ENCODE measurements at regions not wholly inside any gene's neighbourhood (a gene's known extent, or its start where the extent isn't known, plus 50 kb on each side); places are given as distances from the start of the nearest gene placed in this dataset.

DNA sequence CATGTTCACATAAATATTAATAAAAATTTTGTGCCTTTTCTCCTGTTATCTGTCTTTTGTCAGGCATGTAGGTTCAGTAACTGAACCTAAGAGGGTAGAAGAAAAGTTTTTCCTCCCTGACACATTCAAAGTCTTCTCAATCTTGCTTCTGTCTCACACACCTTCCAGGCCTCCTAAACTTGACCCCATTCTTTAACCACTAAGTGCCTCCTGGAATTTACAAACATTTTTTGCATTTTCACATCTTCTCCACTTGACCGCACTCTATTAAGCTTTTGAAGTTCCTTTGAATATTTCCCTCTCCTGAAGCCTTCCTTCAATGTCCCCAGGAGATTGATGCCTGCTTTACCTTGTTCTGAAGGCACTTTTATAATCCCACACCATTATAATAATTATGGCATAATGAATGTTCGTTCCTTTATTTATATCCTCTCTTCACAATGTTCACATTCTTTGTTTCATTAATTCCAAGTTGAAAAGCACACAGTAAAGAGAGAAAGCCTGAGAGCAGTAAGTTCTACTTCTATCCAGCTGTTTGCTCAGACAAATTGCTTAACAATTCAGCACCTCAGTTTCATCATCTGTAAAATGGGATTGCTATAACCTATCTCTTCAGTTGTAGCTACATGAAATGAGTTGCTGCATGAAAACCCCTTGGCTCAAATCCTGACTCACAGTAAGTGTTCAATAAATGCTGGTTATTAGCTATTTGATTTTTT is 184.8 kb upstream of the KLHL29 start:
- DNase-seq (ENCODE audit: low read depth): no peak

DNA sequence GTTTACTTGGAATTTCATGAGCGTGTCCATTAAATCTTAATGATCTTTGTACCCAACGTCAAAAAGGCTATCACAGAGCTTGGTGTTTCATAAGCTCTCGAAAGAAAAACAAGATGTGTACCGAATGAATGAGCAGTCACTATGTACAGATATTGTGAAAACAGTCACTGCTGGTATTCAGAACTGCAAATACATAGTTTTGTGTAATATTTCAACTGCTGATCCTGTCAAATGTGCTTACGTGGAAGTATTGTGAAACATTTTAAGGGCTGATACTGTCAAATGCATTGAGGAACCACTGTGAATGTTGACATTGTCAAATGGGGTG is 184.2 kb upstream of the KLHL29 start:
- no peak for DNase-seq (ENCODE audit: low read depth)

DNA sequence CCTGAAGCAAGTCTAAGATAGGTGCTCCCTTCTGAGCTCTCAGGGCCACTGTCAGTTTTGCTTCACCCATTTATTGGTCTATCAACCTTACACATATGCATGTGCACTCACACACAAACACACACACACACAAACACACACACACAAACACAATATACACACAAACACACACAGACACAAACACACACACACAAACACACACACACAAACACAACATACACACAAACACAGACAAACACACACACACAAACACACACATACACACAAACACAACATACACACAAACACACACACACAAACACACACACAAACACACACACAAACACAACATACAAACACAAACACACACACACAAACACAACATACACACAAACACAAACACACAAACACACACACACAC is 181.6 kb upstream of the KLHL29 start:
- DNase-seq (ENCODE audit: low read depth): no peak

DNA sequence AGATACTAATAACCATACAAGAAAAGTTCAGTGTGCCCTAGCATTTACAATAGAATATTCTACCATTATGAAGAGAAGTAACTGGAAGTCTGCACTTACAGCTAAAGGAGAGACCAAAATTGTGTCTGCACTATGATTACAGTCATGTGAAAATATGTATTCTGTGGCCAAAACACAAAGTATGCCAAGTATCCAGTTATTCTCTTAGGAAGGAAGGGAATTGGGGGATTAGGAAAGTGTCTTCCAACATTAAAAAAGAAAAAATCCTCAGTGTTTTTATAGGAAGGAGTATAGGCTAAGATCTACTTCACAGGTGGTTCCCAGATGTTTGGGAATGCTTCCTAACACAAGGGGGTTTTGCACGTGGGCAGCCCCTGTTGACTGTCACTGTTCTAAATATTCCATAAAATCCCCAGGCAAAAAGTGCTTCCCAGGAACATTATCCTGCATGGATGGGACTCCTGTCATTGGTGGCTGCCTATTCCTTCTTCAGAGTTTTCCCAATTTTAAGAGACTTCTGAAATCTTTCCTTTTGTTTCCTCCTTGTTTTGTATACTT is 180.2 kb upstream of the KLHL29 start:
- DNase-seq (ENCODE audit: low read depth): no peak

DNA sequence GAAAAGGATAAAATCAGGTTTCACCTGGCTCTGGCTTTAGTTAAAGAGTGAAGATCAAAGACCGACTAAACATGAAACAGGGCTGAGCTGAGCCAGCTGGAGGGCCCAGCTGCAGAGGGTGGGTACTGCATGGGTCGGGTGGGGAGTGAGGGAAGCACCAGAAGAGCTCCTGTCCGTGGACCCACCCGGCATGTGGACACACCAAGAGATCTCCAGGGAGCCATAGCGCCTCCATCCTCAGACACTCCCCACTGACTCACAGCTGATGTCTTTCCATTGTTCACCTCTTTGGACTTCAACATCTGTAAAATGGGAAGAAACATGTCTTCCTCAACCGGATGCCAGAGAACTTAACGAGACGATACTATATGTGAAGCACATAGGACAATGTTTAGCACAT is 178.3 kb upstream of the KLHL29 start:
- no peak for DNase-seq (ENCODE audit: low read depth)

DNA sequence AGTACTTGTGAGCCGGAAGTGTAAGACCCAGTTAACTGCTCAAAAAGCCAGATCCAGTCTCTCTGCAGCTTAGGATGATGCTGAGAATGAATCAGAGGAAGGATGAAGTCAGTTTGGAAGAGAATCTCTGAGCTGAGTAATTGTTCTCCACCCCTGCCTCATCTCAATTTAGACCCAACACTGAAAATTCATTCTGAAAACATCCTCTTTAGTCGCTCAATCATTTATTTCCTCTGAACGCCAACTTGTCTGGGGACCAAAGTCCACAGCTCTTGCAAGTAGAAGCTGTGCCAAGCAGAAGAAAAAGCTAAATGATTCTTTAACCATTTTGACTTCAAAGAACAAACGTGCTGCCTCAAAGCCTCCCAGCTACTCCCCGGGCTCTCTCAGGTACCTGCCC is 177.1 kb upstream of the KLHL29 start:
- no peak for DNase-seq (ENCODE audit: low read depth)

DNA sequence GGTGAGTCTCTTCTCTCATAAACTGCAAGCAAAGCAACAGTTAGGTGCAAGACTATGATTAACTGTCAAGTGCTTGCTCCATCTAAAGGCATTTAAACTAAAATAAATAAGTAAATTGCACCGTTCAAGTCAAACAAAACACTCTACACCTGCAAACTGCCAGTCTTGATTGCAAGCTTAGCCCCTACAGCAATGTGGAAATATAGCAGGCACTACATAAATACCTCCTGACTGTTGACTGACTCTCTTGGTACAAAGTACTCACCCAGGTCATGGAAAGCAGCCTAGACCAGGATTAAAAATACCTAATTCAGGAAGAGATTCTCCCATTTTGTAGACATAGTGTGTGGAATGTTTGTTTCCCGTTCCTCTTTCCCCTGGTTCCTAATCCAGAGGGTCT is 176.6 kb upstream of the KLHL29 start:
- DNase-seq (ENCODE audit: low read depth): no peak

DNA sequence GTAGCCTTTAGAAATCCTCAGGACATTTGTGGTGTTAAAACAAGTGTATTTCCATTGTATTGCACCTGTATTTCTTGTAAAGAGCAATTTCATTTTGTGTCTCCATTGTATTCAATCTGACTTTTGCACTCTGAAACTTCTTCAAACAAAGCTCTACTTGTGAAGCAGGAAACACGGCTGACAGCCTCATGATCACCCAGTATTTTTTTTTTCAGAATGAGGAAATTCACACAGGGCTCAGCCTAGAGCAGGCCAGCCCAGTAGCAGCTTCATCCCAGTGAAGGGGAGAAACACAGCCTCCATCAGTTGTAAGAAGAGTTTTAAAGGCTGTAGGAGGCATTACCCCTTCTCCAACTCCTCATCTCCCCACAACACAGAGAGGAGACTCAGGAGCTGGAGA is 175.9 kb upstream of the KLHL29 start:
- DNase-seq (ENCODE audit: low read depth): no peak

DNA sequence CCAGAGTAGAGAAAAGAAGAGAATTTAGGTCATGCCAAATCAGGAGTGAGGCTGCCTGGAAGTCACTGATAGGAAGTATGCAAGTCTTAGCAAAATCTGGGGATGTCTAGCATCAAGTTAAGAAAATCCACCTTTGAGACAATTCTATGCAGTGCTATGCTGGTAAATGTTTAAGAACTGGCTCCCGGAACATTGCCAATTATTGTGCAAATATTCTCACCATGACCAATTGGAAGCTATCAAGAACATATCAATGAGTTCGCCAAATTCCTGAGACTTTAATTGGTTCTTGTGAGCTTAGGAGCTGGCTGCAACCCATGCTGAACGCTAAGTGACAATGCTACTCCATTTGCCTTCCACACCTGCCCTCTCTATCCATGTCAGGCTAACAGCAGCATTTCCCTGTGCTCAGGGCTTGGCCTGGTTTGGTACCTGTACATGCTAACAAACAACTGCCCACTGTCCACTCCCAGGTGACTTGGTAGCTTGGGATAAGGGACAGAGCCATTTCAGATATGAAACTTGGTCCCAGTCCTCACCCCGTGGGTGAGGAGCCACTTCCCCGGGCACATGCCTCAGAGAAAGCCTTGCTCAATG is 172.9 kb upstream of the KLHL29 start:
- DNase-seq (ENCODE audit: low read depth): no peak

DNA sequence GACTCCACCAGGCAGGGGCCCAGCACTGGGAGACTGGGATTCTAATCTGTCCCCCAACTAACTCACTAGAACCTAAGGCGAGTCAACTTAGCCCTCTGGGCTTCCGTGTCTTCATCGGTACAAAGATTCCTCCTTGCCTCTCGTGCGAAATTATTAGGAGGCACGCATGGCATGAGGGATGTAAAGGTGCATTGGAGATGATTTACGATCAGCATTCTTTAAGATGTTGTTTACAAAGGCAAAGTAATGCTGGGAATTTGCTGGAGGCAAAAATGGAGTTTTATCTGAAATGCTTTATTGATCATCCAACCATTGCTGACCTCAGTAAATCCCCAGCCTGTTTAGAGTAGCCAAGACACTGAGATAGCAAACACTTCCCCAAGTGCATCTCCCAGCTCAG is 171.8 kb upstream of the KLHL29 start:
- no peak for DNase-seq (ENCODE audit: low read depth)

DNA sequence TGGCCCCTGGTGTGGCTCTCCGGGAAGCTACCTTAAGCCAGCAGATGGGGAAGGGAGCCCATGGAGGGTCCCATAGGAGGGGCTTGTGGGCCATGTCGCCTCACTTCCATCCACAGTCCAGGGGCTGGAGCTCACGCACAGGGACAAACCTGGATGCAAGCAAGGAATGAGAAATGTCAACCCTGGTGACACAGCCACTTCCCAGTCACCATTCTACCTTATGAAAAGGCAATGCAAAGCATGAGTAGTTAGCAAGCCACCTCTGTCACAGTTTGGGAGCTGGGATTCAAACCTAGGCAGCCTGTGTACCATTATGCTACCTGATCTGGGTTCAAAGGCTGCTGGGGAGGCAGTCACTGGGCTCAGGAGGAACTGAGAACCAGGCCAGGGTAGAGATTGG is 170.0 kb upstream of the KLHL29 start:
- no peak for DNase-seq (ENCODE audit: low read depth)

DNA sequence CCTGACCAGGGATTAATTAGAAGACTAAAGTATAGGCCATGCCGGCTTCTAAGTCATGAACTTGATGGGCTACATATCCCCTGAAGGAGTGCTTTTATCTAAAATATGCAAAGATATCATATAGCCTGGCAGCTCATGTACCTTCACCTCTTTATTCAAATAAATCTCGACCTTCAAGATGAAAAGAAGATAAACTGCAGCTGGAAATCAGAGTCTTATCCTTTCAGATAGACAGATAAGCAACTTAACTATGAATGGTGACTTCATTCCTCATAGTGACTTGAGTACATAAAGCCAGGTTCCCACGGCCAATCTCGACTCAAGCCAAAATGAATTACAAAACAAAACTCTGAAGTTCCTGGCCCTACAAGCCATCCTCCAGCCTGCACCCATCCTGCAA is 165.3 kb upstream of the KLHL29 start:
- no peak for DNase-seq (ENCODE audit: low read depth)

DNA sequence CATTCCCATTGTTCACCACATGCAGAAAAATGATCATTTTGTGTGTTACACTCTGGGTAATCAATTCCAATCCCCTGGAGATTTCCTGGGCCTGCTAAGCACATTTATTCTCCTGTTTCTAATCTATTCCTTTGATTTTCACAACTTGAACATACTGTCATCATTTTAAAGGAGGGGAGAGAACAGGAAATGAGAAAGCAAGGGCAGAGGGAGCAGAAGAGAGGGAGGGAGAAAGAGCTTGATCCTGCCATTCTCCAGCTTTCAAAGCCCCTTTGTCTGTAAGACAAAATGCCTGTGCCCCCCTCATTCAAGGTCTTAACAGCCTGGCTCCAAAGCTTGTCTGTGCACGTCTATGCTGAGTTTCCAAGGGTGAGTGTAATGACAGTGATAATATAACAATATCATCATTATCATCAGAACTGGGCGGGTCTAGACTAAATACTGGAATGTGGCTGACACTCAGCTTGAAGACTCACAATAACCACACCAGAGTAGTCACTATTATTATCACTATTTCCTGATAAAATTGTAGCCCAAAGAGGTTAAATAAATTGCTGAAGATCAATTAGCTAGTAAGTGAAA is 164.4 kb upstream of the KLHL29 start:
- DNase-seq (ENCODE audit: low read depth): no peak

DNA sequence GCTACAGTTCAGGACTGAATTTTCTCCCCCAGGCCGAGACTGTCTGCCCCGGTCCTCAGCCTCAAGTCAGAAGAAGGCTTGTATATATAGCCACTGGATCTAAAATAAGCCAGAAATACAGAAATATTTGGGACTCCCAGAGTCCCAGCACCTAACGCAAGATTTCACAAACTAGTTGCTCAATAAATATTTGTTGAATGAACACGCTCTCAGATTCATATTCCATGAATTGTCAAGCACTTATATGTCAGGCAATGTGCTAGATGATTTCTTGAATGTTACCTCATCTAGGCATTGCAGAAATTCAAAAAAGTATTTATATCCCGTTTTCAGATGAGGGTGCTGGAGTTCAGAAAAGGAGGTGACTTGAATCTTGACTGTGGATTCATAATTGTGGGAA is 163.7 kb upstream of the KLHL29 start:
- no peak for DNase-seq (ENCODE audit: low read depth)

DNA sequence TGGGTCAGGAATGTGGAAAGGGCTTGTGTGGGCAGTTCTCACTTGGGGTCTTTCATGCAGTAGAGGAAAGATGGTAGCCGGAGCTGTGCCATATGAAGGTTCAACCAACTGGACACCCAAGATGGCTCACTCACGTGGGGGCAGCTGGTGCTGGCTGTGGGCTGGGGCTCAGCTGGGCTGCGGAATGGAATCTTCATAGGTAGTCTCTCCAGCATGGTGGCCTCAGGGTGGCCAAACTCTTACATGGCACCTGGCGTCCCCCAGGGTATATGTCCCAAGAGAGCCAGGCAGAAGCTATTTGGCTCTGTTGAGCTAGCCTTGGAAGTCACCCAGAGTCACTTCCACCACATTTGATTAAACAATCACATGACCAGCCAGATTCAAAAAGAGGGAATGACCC is 163.1 kb upstream of the KLHL29 start:
- no peak for DNase-seq (ENCODE audit: low read depth)

DNA sequence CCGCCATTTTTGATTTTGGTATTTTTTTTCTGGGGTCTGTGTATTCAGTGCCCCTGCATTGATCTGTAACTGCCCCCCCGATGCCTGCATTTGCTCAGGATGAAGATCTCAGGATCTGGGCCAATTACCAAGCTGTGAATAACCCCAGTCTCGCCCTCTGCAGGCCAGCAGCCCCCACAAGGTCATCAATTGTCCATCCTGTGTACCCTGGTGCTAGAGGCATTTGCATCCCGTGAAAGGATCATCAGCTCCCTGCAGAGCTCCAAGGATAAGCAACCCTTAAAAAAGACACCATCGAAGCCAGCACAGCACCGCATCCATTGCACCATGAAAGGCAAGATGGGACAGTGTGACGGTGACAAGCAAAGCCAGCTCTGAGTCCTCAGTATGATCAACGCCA is 154.1 kb upstream of the KLHL29 start:
- DNase-seq (ENCODE audit: low read depth): no peak

DNA sequence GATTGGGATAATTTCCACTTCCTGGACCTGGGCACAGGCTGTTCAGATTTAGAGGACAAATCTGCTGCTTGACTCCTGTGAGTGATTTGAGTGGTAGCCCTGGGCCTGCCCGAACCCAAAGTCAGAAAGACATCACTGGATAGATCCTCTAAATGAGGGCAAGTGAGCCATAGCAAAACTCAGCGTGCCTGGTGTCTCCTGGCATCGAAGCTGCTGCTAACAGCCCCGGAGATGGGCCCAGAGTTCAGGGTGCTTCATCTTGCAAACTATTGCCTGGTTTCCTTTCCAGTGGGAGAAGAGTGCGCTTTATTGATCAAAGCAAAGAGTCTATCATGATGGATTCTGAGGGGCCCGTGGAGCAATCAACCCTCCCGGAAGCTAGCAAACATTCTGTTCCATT is 153.1 kb upstream of the KLHL29 start:
- no peak for DNase-seq (ENCODE audit: low read depth)

DNA sequence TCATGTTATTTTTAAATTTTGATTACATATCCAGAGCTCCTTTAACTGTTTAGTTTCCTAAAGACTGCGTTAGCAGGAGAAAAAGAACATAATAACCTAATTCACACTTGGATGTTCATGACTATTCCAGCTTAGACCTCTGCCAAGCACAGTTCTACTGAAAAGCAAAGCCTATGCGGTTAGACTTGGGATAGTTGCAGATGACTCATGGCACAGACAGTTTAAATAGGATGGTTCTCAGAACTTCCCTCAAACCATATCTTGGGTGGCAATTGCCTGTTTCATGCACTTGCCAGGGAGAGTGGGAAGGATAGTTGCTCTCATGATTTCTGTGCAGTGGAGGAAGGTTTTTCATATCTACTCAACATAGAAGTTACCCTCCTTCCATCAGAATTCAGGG is 149.7 kb upstream of the KLHL29 start:
- DNase-seq (ENCODE audit: low read depth): no peak

DNA sequence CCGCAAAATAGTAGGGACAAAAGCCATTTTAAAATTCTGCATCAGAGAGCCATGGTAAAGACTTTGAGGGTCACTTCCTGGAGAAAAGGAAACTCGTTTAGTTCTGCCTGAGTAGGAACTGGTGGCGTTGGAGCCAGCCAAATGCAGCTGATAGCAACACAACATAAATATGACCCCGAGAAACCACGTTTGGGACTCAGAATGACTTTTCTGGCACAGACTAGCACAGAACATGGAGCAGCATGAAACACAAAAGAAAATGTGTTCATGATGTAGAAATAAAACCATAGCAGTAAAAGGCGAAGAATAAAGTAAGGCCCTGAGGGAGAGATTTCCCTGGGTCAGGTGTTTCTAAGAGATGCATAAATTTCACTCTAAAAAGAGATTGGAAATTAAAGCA is 149.2 kb upstream of the KLHL29 start:
- no peak for DNase-seq (ENCODE audit: low read depth)

DNA sequence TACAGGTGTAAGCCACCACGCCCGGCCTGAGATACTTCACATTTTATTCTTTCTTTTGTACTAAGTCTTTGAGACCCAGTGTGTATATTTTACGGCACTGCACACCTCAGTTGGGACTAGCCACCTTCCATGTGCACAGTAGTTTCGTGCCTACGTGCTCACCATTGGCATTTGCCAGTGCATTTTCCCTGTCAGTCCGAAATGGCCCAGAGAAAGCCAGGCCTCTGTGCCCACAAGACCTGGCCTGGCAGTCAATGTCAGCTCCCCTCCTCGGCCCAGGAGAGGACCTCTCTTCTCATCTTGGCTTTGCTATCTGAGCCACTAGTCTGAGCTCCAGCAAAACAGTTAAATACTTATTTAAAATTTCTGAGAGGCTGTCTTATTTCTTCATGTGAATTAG is 147.8 kb upstream of the KLHL29 start:
- no peak for DNase-seq (ENCODE audit: low read depth)

DNA sequence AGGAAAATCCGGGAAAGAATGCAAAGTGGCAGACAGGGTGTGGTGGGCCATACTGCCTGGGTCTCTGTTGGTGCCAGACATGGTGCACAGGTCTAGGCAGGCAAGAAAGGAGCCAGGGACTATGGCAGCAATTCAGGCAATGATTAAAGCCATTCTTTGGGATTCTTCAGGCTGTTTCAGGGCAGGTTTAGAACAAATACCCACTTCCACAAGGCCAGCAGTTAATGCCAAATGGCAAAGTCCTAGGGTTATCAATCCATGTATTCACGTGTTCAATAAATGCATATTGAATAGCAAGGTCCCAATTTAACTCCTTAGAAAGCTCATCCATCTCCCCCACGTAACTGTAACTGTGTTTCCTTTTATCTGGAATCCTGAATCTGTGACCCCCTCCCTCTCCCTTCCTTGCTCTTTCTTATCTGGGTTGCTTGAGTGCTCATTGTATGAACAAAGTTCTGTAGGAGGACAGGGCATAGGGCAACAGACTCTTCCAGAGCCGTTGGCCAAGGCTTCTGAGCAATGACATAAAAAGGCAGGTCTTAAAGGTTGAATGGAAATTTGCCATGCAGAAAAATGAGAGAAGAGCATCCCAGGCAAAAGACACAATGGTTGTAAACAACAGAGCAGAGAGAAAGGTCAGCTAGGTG is 146.8 kb upstream of the KLHL29 start:
- no peak for DNase-seq (ENCODE audit: low read depth)

DNA sequence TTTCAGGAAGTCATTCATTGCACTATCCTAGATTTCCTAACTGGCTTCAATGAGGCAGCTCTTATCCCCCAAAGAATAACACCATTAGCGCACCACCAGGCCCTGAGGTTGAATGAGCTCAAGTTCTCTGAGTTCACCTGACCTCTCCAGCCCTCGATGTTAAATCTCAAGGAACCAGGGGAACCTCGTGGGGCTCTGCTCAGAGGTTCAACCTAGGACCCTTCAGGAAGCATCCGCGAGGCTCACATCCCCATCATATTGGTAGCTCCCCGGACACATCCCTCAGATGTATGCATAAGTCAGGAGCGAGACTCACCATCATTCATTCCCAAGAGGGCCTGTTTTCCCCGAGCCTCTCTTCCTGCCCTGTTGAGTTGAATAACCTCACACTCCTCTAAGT is 145.6 kb upstream of the KLHL29 start:
- DNase-seq (ENCODE audit: low read depth): no peak

DNA sequence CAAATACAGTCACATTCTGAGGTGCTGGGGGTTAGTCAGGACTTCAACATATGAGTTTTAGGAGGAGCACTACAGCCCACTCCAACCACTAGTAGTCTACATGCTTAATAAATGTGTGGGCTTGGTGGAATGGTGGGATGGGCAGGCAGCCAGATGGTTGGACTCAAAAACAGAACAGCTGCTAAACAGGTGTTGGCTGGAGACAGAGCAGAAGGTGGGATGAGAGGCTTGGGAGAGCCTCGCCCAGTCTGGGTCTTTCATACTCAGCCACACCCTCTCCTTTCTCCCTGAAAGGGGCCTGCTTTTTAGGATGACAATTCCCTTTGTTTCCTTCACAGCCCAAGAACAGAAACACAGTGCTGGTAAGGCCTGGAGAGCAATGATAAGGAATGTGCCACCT is 143.9 kb upstream of the KLHL29 start:
- no peak for DNase-seq (ENCODE audit: low read depth)

All from stimulated activated CD8-positive, alpha-beta memory T cell treated with anti-CD3 and anti-CD28 coated beads, Interleukin-12 subunit alpha, Interleukin-12 subunit beta, amount 100 ng/mL, for 1 hour (primary cell).